Endometrium (tissue), 2 donors: ENCODE measurements at regions not wholly inside any gene's neighbourhood (a gene's known extent, or its start where the extent isn't known, plus 50 kb on each side); places are given as distances from the start of the nearest gene placed in this dataset.
"Not testable (repeated sequence)": the region's sequence is repeated elsewhere in the genome, so short reads cannot be mapped to it uniquely, and the experiment has no call there.

Experiments
- FAIRE-seq: peaks from 2 replicates; lab custom pipeline; 2012; peaks lifted over from hg19 to GRCh38; lab: Jason Lieb, UNC
- donor health status: control.
- donor health status: control.

GRCh38 chr7:125386211-125386610, 456.6 kb upstream of the POT1 start:
- no peak for FAIRE-seq

DNA sequence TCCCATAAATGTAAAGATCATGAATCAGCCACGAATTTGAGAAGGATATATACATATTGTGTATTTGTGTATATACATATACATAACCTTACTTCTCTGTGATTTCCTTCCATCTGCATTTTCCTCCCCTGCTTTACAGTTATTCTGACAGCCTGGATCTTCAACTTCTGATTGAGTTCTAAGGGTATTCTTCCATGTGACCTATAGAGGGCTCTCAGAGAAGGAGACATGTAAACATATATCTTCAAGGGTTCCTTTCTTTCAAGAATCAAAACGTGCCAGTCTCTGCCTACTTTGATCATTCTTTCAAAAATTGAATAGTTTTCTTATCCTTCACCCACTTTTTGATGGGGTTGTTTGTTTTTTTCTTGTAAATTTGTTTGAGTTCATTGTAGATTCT, 453.7 kb upstream of the POT1 start:
- no peak for FAIRE-seq

GRCh38 chr7:125382401-125382800, 452.8 kb upstream of the POT1 start:
- no peak for FAIRE-seq

- no peak for FAIRE-seq
Measured at GRCh38 chr7:125375942-125376341, 446.3 kb upstream of the POT1 start.

- FAIRE-seq: no peak
Measured at GRCh38 chr7:125370502-125370901, 440.9 kb upstream of the POT1 start.

DNA sequence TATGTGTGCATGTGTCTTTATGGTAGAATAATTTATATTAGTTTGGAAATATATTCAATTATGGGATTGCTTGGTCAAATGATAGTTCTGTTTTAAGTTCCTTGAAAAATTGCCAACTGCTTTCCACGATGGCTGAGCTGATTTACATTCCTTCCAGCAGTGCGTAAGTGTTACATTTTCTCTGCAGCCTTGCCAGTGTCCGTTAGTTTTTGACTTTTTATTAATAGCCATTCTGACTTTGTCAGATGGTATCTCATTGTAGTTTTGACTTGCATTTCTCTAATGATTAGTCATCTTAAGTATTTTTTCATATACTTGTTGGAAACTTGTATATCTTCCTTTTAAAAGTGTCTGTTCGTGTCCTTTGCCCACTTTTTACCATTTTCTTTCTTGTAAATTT, 434.2 kb upstream of the POT1 start:
- no peak for FAIRE-seq

GRCh38 chr7:125358551-125359167, 429.0 kb upstream of the POT1 start:
- FAIRE-seq: no peak

- no peak for FAIRE-seq
Measured at GRCh38 chr7:125357676-125358455, 428.2 kb upstream of the POT1 start.

- no peak for FAIRE-seq
Measured at GRCh38 chr7:125355899-125356298, 426.3 kb upstream of the POT1 start.

DNA sequence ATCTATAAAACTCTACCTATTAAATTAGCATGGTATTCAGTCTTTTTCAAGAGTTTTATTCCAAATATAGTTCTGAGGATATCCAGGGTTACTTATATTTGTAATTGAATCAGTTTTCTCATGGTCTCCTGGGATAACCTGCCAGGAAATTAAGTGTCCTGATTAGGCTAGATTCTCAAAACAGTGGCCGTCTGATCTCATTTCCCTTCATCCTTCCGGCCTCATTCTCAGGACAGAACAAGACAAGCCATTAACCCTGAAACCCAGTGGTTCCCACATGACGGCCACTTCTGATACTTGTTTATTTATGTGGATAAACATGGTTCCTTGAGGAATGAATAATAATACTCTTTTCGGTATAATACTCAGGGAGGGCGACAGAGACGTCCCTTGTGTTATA, 417.6 kb upstream of the POT1 start:
- FAIRE-seq: no peak

- no peak for FAIRE-seq
Measured at GRCh38 chr7:125338110-125338509, 408.5 kb upstream of the POT1 start.

GRCh38 chr7:125336326-125336725, 406.7 kb upstream of the POT1 start:
- FAIRE-seq: no peak

DNA sequence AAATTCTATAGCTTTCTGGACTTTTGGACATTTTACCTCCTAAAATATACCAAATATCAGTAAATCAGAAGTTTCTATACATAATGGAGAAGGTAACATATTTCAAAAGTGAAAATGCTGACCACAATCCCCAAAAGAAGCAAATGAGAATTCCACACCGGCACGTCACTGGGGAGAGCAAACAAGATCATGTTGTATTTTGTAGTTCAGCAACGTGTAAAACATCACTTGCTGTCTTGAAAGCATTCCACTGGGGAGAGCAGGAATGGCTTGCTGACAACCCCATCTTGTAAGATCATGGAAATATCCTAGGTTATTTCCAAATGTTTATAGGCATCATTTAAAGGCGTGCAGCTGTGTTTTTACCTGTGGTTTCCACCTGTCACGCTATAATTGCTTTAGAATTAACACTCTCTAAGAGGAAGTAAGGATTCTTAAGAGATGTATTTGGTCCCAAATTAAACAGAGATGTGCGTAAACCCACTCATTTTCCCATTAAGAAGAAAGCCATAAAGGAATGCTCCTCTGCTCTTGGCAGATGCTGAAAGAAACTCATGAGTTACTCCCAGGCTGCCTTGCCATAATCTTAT, 397.1 kb upstream of the POT1 start:
- no peak for FAIRE-seq

DNA sequence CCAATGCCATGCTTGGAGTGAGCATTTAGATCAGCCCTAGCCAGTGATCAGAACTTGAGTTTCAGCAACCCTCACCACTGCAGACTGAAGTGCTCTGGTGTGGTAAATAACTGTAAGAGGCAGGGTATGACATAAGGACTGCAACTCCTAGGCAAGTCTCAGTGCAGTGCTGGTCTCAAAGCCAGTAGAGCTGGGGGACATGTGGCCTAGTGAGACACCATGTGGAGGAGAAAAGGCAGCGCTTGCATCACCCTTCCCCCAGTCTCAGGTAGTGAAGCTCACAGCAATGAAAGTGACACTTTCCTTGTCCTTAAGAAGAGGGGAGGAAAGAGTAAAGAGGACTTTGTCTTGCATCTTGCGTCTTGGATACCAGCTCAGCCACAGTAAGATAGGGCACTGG, 386.8 kb upstream of the POT1 start:
- no peak for FAIRE-seq

DNA sequence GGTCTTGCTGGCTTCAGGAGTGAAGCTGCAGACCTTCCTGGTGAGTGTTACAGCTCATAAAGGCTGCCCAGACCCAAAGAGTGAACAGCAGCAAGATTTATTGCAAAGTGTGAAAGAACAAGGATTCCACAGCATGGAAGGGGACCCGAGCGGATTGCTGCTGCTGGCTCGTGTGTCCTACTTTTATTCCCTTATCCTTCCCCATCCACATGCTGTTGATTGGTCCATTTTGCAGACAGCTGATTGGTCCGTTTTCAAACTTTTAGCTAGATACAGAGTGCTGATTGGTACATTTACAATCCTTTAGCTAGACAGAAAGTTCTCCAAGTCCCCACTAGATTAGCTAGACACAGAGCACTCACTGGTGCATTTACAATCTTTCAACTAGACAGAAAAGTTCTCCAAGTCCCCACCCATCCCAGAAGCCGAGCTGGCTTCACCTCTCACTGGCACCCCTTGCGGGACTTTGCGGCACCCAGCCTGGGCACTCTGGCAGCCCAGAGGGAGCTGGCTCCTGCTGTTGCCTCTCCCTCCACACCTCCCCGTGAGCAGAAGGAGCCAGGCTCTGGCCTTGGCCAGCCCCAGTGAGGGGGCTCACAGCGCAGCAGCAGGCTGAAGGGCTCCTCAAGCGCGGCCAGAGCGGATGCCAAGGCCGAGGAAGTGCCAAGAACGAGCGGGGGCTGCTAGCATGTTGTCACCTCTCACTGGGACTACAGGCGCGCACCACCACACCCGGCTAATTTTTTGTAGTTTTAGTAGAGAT, 369.6 kb upstream of the POT1 start:
- FAIRE-seq: no peak

GRCh38 chr7:125279961-125280360, 350.3 kb upstream of the POT1 start:
- no peak for FAIRE-seq

GRCh38 chr7:125278318-125278717, 348.7 kb upstream of the POT1 start:
- FAIRE-seq: no peak

DNA sequence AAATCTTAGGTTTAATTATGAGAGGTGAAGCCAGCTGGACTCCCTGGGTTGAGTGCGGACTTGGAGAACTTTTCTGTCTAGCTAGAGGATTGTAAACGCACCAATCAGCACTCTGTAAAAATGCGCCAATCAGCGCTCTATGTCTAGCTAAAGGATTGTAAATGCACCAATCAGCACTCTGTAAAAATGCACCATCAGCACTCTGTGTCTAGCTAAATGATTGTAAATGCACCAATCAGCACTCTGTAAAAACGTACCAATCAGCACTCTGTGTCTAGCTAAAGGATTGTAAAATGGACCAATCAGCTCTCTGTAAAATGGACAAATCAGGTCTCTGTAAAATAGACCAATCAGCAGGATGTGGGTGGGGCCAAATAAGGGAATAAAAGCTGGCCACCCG, 345.1 kb upstream of the POT1 start:
- FAIRE-seq: not testable (repeated sequence)

DNA sequence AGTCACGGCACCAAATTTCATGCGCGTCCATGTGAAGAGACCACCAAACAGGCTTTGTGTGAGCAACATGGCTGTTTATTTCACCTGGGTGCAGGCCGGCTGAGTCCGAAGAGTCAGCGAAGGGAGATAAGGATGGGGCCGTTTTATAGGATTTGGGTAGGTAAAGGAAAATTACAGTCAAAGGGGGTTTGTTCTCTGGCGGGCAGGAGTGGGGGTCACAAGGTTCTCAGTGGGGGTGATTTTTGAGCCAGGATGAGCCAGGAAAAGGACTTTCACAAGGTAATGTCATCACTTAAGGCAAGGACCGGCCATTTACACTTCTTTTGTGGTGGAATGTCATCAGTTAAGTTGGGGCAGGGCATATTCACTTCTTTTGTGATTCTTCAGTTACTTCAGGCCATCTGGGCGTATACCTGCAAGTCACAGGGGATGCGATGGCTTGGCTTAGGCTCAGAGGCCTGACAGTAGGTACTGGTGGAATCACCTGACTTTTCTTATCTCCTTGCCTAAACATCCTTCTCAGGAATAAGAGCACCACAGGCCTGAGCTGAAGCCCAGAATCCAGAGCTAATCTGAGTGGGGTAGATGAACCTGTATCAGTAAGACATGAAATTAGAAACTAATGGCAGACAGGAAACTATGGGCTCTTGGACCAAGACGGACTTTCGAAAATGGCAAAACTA, 334.7 kb upstream of the POT1 start:
- not testable (repeated sequence) for FAIRE-seq

DNA sequence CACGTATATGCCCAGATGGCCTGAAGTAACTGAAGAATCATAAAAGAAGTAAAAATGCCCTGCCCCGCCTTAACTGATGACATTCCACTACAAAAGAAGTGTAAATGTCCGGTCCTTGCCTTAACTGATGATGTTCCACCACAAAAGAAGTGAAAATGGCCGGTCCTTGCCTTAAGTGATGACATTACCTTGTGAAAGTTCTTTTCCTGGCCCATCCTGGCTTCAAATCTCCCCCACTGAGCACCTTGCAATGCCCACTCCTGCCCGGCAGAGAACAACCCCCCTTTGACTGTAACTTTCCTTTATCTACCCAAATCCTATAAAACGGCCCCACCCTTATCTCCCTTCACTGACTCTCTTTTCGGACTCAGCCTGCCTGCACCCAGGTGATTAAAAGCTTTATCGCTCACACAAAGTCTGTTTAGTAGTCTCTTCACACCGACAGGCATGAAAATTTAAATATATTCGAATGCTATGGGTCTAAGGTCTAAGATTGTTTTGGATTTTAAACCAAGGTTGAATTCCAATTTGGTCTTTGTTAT, 329.3 kb upstream of the POT1 start:
- FAIRE-seq: not testable (repeated sequence)

DNA sequence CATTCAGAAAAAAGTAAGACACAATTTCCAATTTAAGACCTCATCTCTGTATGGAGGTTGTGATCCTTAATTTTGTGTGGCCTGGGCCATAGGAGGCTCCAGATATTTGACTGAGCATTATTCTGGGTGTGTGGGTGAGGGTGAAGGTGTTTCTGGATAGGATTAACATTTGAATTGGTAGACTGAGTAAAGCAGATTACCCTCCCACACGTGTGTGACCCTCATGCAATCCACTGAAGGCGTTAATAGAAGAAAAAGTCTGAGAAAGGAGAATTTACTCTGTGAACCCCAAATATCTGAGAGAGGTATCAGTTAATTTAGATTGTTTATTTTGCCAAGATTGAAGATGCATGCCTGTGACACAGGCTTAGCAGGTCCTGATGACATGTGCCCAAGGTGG, 328.0 kb upstream of the POT1 start:
- FAIRE-seq: no peak

GRCh38 chr7:125256446-125256845, 326.8 kb upstream of the POT1 start:
- FAIRE-seq: no peak
